Endothelial cell of umbilical vein (primary cell): ENCODE measurements at regions not wholly inside any gene's neighbourhood (a gene's known extent, or its start where the extent isn't known, plus 50 kb on each side); places are given as distances from the start of the nearest gene placed in this dataset.

ENCODE experiments used
- BruUV-seq: library from RNA; stranded (reverse); fragments of 400-500 nt; replicated peaks from 2 replicates; lab custom pipeline; 2021; lab: Mats Ljungman, UMichigan
- CTCF ChIA-PET: fragments of 300-600, 350-600 bp; sonication (Branson Sonifier 250); formaldehyde crosslinking; loops from one replicate; lab custom pipeline; 2021; ENCODE audit warnings: antibody characterized with exemption, inconsistent platforms; lab: Charles Lee
- POLR2A ChIA-PET: fragments of 300-600, 350-600 bp; sonication (Branson Sonifier 250); formaldehyde crosslinking; loops from one replicate; lab custom pipeline; 2021; ENCODE audit warnings: antibody characterized with exemption, inconsistent platforms; lab: Charles Lee
- DNase-seq: peaks from one replicate; pipeline ENCODE4 v3.0.0-alpha.2; 2011; ENCODE audit warnings: low read depth, low spot score
- FAIRE-seq: peaks from 2 replicates; lab custom pipeline; 2011; peaks lifted over from hg19 to GRCh38; lab: Jason Lieb, UNC
- H2AFZ ChIP-seq: 2 replicates; pipeline ENCODE4 v1.6.0; 2012; ENCODE audit warnings: low read depth, low read length, control low read depth, inconsistent platforms
- H3K27ac ChIP-seq: 2 replicates; pipeline ENCODE4 v1.5.1; 2011; ENCODE audit warnings: low read depth, mild to moderate bottlenecking, control low read depth, low read length, moderate library complexity; ENCODE audit not compliant: insufficient read depth
- H3K27me3 ChIP-seq, 2 experiments: 2 replicates each; pipeline versions ENCODE4 v1.6.0 to v1.6.1; 2011; ENCODE audit warnings: low read length in 2 of 2, mixed read lengths in 1 of 2; ENCODE audit not compliant: control insufficient read depth in 2 of 2, insufficient read depth in 2 of 2
- H3K36me3 ChIP-seq, 2 experiments: 2 replicates in 1 of 2; 3 replicates in 1 of 2; pipeline ENCODE4 v1.5.1; 2011; ENCODE audit warnings: low read length in 2 of 2, mild to moderate bottlenecking in 1 of 2, moderate library complexity in 1 of 2; ENCODE audit not compliant: control insufficient read depth in 2 of 2, insufficient read depth in 2 of 2; ENCODE audit errors: extremely low read depth in 1 of 2
- H3K4me1 ChIP-seq: 3 replicates; pipeline ENCODE4 v1.5.1; 2011; ENCODE audit warnings: mild to moderate bottlenecking, low read length; ENCODE audit not compliant: control insufficient read depth, insufficient read depth; ENCODE audit errors: extremely low read depth
- H3K4me2 ChIP-seq: 2 replicates; pipeline ENCODE4 v1.6.1; 2011; ENCODE audit warnings: low read length, control low read depth, mixed read lengths; ENCODE audit not compliant: insufficient read depth
- H3K4me3 ChIP-seq, 3 experiments: fragments of 200-600 bp in 1 of 3; sonication (generic), shearing (Covaris generic) in 1 of 3; replicated peaks in 1 of 3; 2 replicates each; pipeline ENCODE4 v1.5.1; 2011 to 2016; ENCODE audit warnings: control low read depth in 3 of 3, low read length in 3 of 3, mild to moderate bottlenecking in 2 of 3, inconsistent platforms in 1 of 3, low read depth in 1 of 3, moderate library complexity in 1 of 3; ENCODE audit not compliant: insufficient read depth in 1 of 3
- H3K79me2 ChIP-seq: 2 replicates; pipeline ENCODE4 v1.6.0; 2012; ENCODE audit warnings: low read length, inconsistent platforms; ENCODE audit not compliant: control insufficient read depth, insufficient read depth
- H3K9ac ChIP-seq: replicated peaks from 2 replicates; pipeline ENCODE3; 2011; ENCODE audit warnings: low read length, control low read depth; ENCODE audit not compliant: insufficient read depth; ENCODE audit errors: extremely low read depth
- H3K9me1 ChIP-seq: replicated peaks from 3 replicates; pipeline ENCODE4 v1.6.0; 2011; ENCODE audit warnings: mild to moderate bottlenecking, low read length; ENCODE audit not compliant: control insufficient read depth, insufficient read depth; ENCODE audit errors: extremely low read depth
- H3K9me3 ChIP-seq: replicated peaks from 2 replicates; pipeline ENCODE4 v1.5.1; 2012; ENCODE audit warnings: low read length, inconsistent platforms; ENCODE audit not compliant: control insufficient read depth, insufficient read depth
- H4K20me1 ChIP-seq: replicated peaks from 2 replicates; pipeline ENCODE3; 2011; ENCODE audit warnings: mild to moderate bottlenecking, low read length; ENCODE audit not compliant: control insufficient read depth, insufficient read depth; ENCODE audit errors: extremely low read depth
- EZH2 ChIP-seq: IDR thresholded peaks from 2 replicates; pipeline ENCODE4 v1.6.1; 2012; ENCODE audit warnings: borderline replicate concordance, low read depth, mild to moderate bottlenecking, moderate library complexity, low read length, inconsistent platforms; ENCODE audit not compliant: severe bottlenecking
- FOS ChIP-seq: IDR thresholded peaks from 2 replicates; pipeline ENCODE4 v1.6.1; 2011; ENCODE audit warnings: mild to moderate bottlenecking, low read length, moderate library complexity, borderline replicate concordance; ENCODE audit not compliant: insufficient read depth
- GATA2 ChIP-seq: IDR thresholded peaks from 2 replicates; pipeline ENCODE4 v1.7.0; 2011; ENCODE audit warnings: low read depth, mild to moderate bottlenecking, moderate library complexity, mixed read lengths, low read length; ENCODE audit not compliant: insufficient read length, insufficient read depth
- JUN ChIP-seq: IDR thresholded peaks from 2 replicates; pipeline ENCODE4 v1.6.1; 2011; ENCODE audit warnings: borderline replicate concordance, low read depth; ENCODE audit not compliant: insufficient read length, insufficient read depth
- MYC ChIP-seq: IDR thresholded peaks from one replicate; pipeline ENCODE4 v1.6.1; 2011; ENCODE audit warnings: mild to moderate bottlenecking, low read depth, low read length
- POLR2A ChIP-seq: IDR thresholded peaks from 2 replicates; pipeline ENCODE4 v1.6.1; 2012; ENCODE audit warnings: low read depth, mild to moderate bottlenecking, control low read depth, low read length
- POLR2AphosphoS5 ChIP-seq: IDR thresholded peaks from 2 replicates; pipeline ENCODE4 v1.6.1; 2012; ENCODE audit warnings: low read depth, mild to moderate bottlenecking, control low read depth, low read length, moderate library complexity; ENCODE audit not compliant: insufficient read depth
- dilution Hi-C: fragments of 300-500 bp; cut with MboI; formaldehyde crosslinking; loops from one replicate; pipeline ENCODE4 v1.15.0; 2019; ENCODE audit warnings: low sequenced_read_pairs; ENCODE audit not compliant: extremely low pct_ligation_motif_present
- intact Hi-C: fragments of 100-400 bp; cut with micrococcal nuclease; formaldehyde crosslinking; loops from one replicate; pipeline ENCODE4 v1.10.0; 2022
- TF ChIP-seq, protein P1 (sequence below): IDR thresholded peaks from 2 replicates; pipeline ENCODE4 v1.6.1; 2011; ENCODE audit not compliant: insufficient read depth, insufficient read length
- TF ChIP-seq, protein P2 (sequence below), 2 donors: IDR thresholded peaks; 1 replicate in 1 of 2; 2 replicates in 1 of 2; pipeline ENCODE4 v1.5.1; 2011; ENCODE audit warnings: low read length in 2 of 2, mild to moderate bottlenecking in 2 of 2, moderate library complexity in 2 of 2, control low read depth in 1 of 2, inconsistent platforms in 1 of 2, low read depth in 1 of 2; ENCODE audit not compliant: insufficient read depth in 1 of 2; ENCODE audit errors: extremely low read depth in 1 of 2

GRCh38 chr14:53883739-53884138 lies 72.9 kb downstream of the BMP4 start:
- peaks cover 71% of the 10 kb centered on the region for H3K4me1 ChIP-seq
- dilution Hi-C loops (no loop called here), intact Hi-C loops (no loop called here)
- DNase-seq (no peak), FAIRE-seq (no peak)
- ChIA-PET CTCF (interaction anchor here (1.5 to 2.1 kb wide), 3 partner anchors 41 to 344 kb away, joined by 3 to 9 read pairs (median 5); no protein-coding TSS in a partner anchor), POLR2A (interaction anchor here (0.5 to 0.9 kb wide), 2 partner anchors 63 to 70 kb away, joined by 3 read pairs; no protein-coding TSS in a partner anchor)
- no peaks in the 10 kb centered on the region for H3K27me3 ChIP-seq
- H3K9me3 ChIP-seq = no peaks in the 10 kb centered on the region
- H3K27ac ChIP-seq = no peak overlapping the region
- TF ChIP-seq FOS (no peak), JUN (no peak), MYC (no peak), POLR2AphosphoS5 (no peak), POLR2A (no peak), GATA2 (no peak), EZH2 (no peak)
- TF ChIP-seq, protein P1, sequence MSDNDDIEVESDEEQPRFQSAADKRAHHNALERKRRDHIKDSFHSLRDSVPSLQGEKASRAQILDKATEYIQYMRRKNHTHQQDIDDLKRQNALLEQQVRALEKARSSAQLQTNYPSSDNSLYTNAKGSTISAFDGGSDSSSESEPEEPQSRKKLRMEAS = no peak
- TF ChIP-seq, protein P2, sequence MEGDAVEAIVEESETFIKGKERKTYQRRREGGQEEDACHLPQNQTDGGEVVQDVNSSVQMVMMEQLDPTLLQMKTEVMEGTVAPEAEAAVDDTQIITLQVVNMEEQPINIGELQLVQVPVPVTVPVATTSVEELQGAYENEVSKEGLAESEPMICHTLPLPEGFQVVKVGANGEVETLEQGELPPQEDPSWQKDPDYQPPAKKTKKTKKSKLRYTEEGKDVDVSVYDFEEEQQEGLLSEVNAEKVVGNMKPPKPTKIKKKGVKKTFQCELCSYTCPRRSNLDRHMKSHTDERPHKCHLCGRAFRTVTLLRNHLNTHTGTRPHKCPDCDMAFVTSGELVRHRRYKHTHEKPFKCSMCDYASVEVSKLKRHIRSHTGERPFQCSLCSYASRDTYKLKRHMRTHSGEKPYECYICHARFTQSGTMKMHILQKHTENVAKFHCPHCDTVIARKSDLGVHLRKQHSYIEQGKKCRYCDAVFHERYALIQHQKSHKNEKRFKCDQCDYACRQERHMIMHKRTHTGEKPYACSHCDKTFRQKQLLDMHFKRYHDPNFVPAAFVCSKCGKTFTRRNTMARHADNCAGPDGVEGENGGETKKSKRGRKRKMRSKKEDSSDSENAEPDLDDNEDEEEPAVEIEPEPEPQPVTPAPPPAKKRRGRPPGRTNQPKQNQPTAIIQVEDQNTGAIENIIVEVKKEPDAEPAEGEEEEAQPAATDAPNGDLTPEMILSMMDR (IDR thresholded peaks at IDR 0.05; ENCODE audit: extremely low read depth in 1 of 2, insufficient read depth in 1 of 2, low read depth in 1 of 2, low read length in 2 of 2) = no peak
- no TSS peak for BruUV-seq
- no peaks in the 10 kb centered on the region for H3K36me3 ChIP-seq
- no peaks in the 10 kb centered on the region for H3K9me1 ChIP-seq
- H3K79me2 ChIP-seq = no peaks in the 10 kb centered on the region
- H3K9ac ChIP-seq = no peak overlapping the region
- H4K20me1 ChIP-seq = no peaks in the 10 kb centered on the region
- H3K4me2 ChIP-seq = peak overlapping the region; percentile 14
- H3K4me3 ChIP-seq = no peak overlapping the region
- no peak overlapping the region for H2AFZ ChIP-seq
